ENCODE measurements at regions not wholly inside any gene's neighbourhood (a gene's known extent, or its start where the extent isn't known, plus 50 kb on each side); places are given as distances from the start of the nearest gene placed in this dataset.
"Not testable (repeated sequence)": the region's sequence is repeated elsewhere in the genome, so short reads cannot be mapped to it uniquely, and the experiment has no call there.

DNA sequence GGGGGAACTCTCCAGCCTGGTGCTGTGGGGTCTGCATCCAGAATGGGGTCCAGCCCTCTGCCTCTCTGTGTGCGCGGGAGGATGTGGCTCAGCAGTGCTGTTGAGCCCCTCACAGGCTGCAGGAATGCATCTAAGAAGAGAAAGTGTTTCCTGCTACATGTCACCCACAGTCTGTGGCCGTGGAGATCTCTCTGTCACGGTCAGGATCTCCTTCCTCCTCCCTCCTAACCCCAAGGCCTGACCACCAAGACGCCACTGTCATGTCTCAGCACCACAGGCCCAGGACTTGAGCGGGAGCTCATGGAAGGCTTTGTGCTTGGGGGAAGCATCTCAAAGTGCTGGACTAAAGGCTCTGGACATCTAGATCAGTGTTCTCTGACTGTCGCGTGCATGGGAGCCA is 90.1 kb downstream of the SREK1 start:
- DNase-seq, result no peak

DNA sequence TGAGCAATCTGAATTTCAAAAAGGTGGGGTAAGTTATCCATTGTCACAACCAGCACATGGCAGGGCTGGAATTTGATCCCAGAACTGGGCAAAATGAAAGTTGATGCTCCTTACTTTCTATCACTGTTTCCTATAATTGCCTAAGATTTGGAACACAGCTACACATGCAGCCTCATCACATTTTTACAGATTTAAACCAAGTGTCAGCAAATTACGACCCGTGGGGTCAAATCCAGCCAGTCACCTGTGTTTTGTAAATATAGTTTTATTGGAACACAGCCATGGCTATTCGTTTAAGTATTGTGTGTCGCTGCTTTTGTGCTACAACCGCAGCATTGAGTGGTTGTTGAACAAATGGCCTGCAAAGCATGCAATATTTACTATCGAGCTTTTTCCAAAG is 94.3 kb downstream of the SREK1 start:
- DNase-seq, result no peak

DNA sequence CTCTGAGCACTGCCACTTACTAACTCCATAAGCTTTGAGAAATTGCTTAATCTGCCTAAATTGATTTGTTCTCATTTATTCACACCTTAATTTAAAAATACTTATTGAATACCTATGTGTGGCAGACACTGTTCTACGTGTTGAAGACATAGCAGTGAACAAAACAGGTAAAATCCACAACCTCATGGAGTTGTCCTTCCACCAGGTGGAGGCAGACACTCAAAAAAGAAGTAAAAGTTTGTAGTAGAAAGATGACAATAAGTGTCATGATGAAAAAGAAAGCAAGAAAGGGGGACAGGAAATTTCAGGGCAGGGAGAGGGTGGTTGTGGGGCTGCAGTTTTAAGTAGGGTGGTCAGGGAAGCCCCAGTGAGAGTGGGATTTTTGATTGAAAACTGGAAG is 94.9 kb downstream of the SREK1 start:
- DNase-seq, result no peak

DNA sequence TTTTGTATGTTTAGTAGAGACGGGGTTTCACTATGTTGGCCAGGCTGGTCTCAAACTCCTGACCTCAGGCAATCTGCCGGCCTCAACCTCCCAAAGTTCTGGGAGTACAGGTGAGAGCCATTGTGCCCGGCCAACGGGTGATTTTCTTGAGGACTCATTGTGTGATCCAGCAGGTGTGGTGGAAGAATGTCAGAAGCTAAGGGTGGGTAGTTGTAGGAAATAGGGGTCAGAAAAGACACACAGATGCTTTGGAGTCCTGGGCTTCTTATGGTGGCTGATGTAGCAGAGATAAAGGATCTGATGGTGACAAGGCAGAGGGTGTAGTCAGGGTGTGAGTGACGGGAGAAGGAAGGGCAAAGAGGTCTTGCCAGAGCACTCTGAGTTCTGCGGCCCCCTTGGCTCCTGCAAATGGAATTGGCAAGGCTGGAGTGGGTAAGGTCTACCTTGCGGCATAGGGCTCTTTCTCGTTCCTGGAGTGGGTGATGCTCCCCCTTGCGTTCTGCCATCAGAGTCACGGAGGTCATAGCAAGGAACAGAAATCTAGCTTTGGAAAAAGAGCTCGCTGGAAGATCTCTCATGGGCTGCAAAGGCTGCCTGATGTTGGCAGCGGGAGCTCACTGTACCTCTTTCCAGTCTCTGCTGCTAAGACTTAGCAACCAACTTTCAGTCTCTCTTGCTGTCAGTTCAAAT is 97.2 kb downstream of the SREK1 start:
- DNase-seq, result no peak

DNA sequence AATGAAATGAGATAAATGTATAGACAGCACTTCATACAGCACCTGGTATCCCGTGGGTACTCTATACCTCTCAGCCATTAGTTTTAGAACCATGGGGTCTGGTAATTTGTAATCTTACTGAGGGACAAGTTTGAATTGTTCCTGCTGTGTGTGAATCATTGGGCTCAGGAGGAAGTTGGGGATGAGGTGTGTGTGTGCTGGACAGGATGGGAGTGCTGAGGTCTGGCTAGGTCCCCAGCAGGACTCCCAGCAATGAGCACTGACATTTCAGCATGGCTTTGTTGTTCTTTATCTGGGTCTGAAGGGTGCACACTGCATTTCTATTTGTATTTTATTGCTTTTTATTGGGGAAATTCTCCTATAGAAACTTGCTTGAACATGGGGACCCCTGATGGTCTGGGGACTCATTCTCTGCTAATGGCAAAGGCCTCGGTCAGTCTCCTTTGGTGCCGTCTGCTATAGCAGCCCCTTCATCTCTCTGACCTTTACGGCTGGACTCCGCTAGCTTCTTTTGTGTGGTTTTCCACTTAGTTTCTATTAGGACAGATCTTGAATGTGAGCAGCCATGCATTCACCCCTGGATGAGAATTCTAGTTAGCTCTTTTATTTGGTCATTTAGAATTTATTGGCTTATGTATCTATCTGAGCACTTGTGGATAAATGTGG is 98.1 kb downstream of the SREK1 start:
- no peak for DNase-seq

DNA sequence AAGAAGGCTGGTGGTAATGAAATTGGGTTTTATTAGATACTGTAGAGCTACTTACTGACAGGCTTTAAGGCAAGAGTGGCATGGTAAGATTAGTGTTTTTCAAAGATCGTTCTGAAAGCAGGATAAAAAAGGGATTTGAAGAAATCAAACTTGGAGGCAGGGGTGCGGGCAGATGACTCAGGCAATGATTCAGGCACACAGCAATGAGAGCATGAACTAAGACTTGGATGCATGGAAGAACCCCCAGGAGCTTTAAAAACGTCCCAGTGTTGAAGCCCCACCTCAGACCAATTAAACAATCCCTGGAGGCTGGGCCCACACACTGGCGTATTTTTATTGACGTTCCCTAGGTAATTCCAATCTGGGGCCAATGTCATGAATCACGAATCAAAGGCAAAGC is 102.5 kb downstream of the SREK1 start:
- peak; percentile 79 for DNase-seq

DNA sequence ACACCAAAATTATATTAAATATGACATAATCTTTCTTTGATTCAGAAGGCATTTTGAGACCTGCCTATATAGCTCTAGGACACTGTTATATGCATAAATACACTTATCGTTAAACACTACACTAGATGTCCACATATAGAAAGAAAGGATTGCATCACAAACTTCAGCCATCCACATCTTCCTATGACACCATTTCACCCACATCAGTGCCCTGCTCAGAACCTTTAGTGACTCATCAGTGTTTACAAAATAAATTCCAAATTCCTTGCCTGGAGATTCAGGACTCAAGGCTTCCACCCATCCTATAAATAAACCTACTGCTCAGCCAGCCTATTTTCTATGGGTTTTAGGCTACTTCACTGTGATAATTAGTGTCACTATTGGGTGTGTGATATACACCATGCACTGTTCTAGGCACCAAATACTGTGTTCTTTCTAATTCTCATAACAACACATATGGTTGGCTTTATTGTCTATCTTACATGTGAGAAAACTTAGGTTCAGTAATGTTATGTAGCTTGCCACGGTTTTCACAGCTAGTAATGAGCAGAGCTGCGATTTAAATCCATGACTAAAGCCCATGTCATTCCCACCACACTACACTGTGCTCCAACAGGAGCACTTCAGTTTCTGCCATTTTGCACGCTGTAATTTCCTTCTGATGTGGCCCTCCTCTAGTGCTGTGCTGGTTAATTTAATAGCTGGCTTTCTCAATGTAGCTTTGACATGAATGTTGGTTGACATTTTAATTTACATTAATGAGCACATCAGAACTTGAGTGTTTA is 103.3 kb downstream of the SREK1 start:
- DNase-seq, result peak; percentile 81

DNA sequence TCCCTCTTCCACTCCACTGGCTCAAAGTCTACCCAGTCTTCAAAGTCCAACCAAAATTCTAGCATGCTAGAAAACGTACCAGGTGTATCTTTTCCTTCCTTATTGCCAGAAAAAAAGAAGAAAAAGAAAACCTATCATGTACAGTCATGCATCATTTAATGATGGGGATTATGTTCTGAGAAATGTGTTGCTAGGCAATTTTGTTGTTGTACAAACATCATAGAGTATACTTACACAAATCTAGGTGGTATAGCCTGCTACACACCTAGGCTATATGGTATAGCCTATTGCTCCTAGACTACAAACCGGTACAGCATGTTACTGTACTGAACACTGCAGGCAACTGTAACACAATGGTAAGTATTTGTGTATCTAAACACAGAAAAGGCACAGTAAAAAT is 104.8 kb downstream of the SREK1 start:
- DNase-seq, result no peak

DNA sequence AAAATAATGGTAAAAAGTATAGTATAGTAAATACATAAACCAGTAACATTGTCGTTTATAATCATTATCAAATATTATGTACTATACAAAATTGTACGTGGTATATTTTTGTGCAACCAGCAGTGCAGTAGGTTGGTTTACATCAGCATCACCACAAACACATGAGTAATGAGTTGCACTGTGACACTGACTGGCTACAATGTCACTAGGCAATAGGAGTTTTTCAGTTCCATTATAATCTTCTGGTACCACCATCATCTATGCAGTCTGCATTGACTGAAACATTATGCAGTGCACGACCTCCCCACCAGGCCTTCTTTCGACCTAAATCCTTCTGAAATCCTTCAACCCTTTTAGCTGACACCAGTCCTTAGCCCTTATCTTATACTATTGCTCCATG is 105.8 kb downstream of the SREK1 start:
- DNase-seq, result no peak

DNA sequence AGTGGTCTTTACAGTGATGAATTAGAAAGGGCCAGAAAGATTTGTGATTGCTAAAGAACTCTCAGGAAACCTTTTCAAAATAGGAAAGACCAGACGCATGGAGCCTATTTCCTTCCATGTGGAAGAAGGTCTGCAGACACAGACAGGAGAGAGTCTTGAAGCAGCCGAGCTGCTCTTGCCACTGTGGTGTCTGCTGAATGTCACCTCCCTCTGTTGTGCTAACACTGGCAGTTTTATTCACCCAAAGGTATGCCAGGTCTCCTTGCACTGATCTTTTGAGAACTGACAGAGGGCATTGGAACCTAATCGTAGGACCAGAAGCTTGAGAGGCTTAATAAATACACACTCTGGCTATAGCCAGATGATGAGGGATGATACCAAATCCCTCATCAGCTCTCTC is 108.7 kb downstream of the SREK1 start:
- no peak for DNase-seq

DNA sequence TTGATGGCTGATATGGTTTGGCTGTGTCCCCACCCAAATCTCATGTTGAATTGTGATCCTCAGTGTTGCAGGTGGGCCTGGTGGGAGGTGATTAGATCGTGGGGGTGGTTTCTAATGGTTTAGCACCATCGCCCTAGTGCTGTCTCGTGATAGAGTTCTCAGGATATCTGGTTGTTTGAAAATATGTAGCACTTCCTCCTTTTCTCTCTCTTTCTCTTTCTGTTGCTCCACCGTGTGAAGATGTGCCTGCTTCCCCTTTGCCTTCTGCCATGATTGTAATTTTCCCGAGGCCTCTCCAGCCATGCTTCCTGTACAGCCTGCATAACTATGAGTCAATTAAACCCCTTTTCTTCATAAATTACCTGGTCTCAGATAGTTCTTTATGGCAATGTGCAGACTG is 111.6 kb downstream of the SREK1 start:
- DNase-seq, result no peak

DNA sequence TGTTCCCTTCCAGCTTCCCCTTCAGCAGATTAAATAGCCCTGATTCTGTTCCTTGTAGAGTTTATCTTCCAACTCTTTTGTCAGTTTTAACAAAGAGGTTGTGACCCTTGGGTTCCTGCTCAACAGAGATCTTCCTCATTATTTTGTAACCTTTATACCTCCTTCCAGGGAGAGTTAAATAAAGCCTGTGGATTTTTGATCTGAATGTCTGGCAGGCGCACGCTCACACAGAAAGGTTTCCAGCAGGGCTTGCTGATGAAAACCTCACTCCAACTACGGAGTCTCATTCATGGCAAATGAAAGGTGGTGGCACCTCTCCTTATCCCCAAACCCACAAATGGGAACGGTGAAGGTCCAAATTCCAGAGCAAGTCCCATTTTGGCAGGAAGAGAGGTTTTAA is 129.0 kb downstream of the SREK1 start:
- no peak for DNase-seq

DNA sequence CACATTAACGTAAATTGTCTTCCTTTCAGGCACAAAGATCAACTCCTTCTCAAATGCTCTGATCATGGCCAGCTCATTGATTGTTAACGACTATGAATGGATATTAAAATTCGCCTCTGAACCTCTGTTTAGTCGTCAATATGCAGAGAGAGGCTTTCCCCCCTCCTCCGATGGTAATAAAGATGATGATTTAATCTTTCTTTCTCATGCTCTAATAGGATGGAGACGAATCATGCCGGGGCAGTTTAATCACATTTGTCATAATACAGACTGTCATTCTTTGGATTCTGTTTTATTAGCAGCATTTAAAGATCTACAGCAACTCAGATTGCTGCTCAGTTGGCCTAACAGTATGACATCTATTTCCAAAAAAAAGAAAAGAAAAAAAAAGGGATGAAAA is 132.9 kb downstream of the SREK1 start:
- no peak for DNase-seq

DNA sequence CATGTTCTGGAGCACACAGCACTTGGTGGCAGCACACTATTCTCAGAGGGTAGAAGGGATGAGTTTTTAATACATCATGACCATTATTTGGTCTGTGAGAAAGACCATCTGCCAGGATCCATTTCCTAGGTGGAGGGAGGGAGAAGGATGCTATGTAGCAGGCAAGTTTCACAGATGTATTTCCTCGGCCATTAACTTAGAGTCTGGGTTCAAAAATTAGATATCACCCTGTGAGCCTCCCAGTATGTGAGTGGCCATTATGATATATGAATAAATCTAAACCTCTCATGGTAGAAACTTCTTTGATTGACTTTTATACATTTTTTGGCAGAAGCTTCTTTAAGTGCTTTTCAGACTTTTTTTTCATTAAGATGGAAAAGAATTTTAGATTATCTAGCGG is 133.9 kb downstream of the SREK1 start:
- DNase-seq, result no peak

DNA sequence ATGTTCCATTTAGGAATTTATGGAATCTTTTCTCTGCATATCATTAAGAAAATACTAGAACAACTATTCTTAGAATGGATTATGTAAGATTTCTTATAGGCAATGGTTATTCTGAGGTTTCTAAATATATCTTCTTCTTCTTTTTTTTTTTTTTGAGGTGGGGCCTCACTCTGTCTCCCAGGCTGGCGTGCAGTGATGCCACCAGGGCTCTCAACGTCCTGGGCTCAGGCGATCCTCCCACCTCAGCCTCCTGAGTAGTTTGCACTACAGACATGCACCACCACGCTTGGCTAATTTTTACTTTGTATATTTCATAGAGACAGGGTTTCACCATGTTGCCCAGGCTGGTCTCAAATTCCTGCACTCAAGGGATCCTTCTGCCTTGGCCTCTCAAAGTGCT is 137.2 kb downstream of the SREK1 start:
- DNase-seq, result no peak

DNA sequence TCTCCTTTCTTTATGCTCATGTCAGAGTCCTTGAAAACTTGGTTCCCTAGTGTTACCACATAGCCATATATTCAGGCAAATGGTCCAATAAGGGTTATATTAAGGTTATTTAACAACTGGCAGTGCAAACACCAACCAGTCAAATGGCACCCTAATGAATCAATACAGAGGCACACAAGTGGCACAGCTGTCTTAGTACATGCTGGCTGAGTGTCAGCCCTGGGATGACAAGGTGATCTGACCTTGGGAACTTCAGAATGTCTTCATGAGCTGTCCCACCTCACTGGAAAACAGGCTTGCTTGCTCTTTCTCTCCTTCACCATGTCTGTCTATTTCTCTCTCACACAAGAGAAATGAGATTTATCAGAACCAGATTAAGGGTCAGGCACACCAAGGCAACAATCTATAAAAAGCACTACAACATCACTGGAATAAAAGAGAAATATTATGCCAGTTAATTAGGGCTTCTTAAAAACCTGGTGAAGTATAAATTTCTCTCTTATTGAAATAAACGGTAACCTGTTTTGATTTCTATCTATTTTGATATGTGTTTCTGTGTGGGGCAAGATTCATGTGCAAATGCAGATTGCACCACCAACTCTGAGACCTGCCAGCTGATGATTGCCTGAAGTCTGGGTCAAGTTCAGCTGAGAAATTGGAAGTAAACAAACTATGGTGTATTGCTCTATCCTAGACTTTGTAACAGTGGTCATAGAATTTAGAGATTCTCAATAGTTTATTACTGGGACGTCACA is 140.7 kb downstream of the SREK1 start:
- DNase-seq, result no peak

DNA sequence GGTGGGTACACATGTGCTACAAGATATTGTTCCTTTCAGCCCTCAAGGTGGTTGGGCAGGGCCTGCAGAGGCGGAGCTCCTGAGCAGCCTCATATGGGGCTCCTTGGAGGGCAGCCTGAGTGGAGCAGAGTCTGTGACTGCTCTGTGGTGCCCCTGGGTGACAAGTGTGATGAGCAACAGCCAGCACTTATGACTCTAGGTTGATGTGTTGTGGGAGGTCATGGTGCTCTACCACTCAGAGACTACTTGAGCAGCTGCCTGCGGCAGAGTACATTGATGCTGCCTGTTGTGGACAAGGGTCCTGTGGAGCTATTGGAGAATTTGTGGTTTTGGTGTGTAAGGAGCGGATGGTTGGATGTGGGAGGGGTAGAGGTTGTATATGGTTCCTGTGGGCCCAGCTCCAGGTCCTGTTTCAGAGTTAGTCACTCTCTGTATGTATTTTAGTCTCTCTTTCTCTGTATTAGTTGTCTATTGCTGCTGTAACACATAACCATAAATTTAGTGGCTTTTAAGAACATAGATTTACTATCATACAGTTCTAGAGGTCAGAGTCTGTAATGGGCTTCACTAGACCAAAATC is 141.3 kb downstream of the SREK1 start:
- no peak for DNase-seq

DNA sequence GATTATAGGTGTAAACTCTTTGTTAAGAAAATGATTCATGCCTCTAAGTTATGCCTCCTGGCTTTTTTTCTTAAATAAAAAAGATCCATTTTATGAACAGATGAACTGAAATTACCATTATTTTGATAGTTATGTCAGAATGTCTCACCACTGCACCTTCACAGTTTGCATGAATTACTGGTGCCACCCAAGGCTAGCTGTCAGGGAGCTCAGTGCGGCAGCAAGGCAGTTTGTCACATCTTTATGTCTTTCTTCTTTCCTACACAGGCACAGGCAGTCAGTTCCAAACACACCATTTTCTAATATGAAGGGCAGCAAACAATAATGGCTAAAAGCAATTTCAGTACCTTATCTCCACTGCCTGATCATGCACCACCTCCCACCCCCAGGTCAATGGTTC is 147.7 kb downstream of the SREK1 start:
- no peak for DNase-seq

DNA sequence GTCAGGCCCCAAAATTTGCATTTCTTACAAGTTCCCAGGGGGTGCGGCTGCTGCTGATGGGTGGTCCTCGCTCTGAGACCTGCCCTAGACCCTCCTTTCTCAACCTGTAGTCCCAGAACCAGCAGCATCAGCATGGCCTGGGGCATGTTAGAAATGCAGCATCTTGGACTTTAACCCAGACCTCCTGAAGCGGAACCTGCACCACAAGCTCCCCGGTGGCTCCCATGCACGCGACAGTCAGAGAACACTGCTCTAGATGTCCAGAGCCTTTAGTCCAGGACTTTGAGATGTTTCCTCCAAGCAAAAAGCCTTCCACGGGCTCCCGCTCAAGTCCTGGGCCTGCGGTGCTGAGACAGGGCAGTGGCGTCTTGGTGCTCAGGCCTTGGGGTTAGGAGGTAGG is 149.8 kb downstream of the SREK1 start:
- not testable (repeated sequence) for DNase-seq

DNA sequence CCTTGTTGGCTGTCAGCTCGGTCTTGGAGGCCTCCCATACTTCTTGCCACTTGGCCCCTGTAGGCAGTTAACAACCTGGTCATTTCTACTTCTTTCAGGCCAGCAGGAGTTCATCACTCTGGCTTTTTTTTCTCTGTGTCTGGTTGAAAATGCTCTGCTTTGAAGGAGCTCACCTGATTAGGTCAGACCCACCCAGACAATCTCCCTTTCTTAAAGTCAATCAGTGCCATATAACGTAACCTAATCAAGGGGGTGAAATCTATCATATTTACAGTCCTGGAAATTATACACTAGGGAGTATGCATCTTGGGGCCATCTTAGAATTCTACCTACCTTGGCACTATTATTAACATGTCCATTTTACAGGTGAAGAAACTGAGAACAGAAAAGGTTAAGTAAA is 155.4 kb downstream of the SREK1 start:
- DNase-seq, result no peak

DNA sequence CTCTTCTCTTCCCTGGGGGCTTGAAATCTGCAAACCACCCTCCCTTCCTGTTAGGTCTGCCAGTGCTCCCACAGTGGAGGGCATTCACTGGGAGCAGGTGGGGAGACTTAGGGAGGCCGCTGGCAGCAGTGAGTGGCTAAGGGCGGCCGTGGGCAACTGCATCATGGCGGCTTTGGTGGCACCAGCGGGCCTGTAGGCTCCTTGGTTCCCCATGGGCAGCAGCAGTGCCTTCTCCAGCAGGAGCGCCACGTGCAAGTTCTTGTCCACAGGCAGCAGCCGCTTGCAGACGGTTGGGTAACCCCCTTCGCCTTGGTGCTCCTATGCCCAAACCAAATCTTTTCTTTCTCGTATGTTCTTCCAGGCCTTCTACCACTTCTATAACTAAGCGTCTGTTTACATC is 158.2 kb downstream of the SREK1 start:
- no peak for DNase-seq

DNA sequence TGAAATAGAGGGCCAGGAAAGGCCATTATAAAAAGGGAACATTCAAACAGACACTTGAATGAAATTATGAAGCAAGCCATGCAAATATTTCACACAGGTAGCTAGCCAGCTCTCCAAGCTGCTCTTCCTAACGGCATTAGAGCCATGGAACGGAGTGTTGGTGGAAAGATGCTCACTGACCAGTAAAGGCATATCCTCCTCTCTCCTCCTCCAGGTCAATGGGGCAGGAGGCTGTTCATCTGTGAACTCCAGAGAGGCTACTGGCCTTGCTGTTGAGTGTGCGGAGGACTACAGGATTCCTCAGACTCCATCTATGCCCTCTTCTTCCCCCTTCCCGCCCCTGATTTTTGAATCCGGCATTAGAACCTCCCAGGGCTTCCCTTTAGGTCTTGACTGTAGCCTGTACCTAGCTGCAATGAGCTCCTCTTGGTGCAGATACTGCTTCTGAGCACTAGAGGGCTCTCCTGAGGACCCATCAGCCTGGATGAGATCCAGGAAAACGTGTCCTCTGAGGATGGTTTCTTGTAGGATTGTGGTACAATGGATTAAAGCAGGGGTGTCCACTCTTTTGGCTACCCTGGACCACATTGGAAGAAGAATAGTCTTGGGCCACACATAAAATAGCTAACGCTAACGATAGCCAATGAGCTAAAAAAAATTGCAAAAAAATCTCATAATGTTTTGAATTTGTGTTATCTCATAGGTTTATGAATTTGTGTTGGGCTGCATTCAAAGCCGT is 162.2 kb downstream of the SREK1 start:
- peak; percentile 64 for DNase-seq

All from fibroblast of skin of right quadriceps (primary cell).